HG02571 (cell line): ENCODE measurements at regions not wholly inside any gene's neighbourhood (a gene's known extent, or its start where the extent isn't known, plus 50 kb on each side); places are given as distances from the start of the nearest gene placed in this dataset.

ENCODE experiments used
- ATAC-seq: cut with Tn5 transposase; IDR thresholded peaks from one replicate; pipeline ENCODE4 v1.9.1; 2021; ENCODE audit warnings: mild to moderate bottlenecking, moderate library complexity; ENCODE audit not compliant: unreplicated experiment

DNA sequence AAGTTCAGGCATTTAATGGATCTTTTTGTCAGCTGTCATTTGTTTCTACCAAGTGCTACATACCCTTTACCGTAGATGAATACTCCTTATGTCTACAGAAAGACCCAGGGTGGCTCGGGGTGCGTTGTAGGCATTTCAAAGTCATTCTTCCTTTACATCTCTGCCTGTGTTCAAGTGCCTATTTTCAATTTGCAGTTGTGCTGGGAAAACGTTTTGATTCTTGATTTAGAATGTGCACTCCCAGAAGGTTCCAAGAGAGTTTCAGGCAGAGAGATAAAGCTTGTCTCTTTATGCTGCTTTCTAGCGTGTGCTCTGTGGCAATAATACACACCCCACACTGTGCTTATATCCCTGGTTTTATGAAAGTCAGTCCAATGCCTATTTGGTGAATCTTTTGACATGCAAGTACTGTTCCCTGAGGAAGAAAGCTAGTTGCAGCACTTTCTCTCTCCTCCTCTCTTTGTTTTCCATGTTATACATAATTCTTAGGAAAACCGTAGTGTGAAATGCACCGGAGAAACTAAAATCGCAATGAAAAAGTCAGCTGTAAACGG lies 828.1 kb upstream of the ZNF608 start:
- ATAC-seq, result no peak

DNA sequence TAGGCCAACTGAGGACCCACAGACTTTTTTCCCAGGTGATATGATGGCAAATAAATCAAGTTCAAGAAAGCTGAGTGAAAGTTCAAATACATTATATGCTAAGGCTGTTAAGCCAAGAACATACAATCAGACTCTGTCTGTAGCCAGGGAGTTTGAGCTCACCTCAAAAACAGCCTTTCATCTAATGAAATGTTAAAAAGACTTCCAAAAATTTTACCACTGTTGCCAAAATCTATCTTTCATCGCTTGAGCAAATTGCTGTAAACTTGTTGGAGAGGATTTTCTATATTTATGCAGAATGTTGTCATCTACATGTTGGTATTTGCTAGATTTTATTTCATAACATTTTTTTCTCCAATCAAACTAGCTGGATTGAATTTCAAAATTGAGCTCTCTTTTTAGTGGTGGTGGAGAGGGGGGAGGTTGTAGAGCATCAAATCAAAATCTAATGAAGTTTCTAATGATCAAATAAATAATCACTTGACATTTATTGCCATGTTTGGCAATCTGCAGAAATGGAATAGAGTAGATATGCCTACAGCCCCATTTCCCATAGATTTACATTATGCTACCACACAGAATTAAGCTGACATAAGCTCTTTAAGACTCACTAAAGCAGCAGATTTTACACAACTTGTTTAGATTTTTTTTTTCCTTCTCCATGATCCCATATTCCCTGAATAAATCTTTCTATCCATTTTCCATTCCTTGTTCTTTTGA lies 828.9 kb upstream of the ZNF608 start:
- no peak for ATAC-seq

DNA sequence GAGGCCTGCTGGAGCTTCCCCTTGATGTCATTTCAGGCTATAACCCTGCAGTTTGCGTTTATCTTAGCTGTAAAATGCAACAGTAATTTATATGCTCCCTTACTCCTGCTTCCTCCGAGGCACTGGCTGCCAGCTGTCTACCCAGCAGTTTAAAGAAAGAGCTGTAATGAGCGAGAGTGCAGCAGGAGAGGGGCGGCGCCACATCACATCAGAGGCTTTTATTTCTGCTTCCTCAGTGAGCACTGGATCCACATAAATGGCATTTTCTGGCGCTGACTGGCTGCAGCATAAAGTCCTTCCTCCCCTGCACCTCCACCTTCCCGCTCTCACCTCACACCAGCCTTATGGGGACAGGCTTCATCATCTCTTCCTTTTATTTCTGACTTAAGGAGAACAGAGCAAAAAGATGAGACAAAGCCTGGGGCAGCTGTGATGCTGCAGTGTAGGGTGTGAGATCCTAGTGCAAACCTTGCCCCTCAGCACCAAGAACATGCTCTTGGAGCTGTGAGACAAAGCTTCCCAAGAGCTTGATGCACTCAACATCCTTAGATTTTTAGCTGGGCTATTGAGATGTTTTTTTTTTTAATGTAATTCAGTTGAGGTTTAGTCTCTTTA lies 829.6 kb upstream of the ZNF608 start:
- no peak for ATAC-seq

DNA sequence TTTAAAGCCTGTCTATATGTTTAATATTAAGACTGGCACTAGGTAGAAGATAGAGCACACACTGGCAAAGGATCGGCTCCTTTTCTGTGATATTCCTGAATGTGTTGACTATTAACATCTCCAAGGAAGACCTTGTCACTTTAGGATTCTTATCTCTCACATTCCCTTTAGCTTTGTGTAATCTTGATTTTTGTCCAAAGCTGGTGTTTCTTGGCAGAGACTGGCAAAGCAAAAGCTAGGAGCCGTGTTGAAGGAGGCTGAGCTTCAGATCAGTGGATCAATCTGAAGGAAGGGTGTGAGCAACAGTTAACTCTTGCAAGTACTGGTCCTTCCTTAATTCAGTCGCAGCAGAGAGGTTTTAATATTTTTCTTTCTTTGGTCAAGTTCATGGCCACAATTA lies 830.4 kb upstream of the ZNF608 start:
- ATAC-seq, result no peak

DNA sequence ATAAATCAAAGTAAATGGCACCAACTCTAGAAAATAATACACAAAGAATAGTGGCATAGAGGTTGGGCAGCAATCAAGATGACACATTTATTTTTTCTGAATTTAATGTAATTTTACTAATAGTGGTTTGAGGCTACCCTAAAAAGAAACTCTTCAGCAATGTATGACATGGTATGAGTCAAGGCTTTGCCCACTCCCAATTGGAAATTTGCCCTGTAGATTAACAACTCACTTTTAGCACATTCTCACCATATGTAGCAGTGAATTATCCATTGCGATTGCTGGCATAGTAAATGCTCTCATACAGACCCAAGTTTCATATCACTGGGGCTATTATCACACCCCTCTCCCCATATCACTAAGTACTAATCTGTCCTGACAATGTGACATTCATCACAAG lies 832.1 kb upstream of the ZNF608 start:
- ATAC-seq, result no peak

DNA sequence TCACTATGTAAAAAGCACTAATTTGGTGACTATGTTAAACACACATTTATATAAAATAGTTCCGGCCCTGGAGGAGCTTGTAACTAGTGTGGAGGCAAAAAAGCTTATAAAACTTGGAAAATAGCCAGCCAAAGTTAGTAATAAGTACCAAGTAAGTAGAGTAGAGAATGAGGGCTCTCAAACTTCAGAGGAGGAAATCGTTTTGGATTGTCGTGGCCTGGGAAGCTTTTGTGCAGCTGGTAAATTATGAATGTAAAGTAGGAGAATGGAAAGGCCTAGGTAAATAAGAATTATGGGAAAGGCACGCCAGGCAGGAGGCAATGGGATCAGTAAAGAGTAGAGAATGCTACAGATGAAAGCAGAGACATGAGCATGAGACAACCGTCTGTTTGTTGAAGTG lies 832.7 kb upstream of the ZNF608 start:
- no peak for ATAC-seq

DNA sequence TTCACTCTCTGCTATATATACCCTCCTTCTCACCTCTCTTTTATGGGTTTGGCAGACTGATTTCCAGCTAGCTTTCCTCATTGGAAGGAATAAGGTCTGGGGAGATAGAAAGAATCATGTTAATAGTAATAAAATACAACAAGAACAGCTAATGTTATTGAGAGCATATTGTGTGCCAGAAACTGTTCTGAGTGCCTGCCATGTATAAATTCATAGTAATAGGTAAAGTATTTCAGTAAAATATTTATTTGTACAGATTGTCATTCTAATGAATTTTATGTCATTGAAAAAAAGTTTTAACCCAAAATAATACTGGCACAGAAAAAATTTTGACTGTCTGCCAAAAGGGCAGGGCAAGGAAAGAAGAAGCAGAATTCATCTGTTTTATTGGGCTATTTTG lies 834.9 kb upstream of the ZNF608 start:
- ATAC-seq, result no peak

DNA sequence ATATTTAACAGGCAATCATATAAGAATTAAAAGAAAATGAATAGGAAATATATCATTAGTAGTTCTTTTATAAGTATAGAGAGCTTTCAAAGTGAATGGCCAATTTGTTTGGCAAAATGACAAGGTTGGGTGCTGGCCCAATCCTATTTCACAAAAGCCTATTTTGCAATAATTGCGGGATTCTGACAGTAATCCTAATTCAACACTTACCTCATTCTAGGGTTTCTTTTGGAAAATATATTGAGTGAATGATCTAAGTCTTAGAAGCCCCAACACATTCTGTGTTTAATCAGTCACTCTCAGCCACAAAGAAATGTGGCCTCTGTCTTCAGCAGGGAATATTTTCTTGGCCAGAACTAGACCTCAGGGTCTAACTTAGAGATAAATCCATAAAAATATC lies 835.9 kb upstream of the ZNF608 start:
- no peak for ATAC-seq

DNA sequence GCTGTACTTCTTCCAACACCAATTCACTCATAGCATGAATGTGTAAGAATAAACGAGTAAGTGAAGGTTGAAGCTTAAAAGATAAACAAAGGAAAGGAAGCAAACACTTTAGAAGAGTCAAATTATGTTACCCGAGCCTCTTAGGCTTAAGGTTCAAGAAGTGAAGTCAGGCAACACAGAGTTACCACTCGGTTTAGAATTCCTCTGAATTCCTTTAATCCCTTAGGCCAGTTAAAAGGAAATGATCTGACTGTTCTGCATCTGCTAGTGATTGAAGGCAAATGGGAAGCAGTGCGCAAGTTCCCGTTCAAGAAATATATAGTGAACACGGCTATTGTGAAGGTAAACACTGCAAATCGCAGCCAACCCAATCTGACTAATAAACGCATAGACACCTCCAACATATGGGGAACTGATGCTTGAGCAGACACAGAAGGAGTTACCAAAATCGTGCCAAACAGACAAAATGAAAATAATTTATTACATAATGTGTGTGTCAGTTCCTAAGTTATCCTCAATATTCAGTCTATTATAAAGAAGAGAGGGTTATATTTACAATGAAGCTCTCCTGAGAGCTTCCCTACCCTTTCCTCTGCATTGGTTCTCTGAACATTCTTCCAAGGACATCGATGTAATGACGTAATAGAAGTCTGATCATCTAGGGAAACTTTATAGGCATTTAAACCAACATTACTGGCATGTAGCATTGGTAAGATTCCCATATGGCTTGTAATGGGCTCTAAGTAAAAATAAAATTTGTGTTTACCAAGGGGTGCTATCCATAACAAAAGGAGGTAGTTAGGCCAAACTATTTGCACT lies 837.1 kb upstream of the ZNF608 start:
- no peak for ATAC-seq

DNA sequence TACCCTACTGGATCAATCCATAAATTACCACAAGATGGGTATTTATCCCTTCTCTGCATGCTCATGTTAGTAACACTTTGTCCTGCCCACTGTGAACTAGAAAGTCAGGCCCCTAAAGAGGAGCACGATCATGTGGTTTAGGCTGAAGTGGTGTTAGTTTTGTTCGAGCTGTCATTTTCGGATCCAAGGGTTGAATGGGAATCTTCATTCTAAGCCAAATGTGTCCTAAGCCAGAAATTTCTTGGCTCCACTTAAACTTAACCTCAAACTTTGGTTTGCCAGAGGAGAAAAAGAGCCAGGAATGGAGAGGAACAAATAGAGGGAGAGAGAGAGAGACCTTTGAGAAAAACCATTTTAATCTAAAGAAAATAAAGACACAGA lies 837.7 kb upstream of the ZNF608 start:
- no peak for ATAC-seq

DNA sequence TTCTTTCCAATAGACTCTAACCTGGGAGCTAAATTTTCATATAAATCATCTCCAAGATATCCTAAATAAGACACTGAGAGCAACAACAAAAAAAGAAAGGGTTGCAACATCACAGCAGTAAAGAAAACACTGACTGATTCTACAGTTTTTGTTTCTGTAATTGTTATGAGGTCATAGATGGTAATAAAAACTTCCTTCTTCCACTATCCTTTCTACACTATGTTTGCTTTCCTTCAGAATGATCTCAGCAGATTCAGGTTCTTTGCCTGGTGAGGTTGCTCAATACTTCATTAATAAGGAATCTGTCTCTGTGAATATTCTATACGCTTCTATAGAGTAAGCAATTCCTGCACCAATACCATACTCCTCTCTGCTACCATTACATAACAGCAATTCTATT lies 835.6 kb upstream of the GRAMD2B start:
- no peak for ATAC-seq

DNA sequence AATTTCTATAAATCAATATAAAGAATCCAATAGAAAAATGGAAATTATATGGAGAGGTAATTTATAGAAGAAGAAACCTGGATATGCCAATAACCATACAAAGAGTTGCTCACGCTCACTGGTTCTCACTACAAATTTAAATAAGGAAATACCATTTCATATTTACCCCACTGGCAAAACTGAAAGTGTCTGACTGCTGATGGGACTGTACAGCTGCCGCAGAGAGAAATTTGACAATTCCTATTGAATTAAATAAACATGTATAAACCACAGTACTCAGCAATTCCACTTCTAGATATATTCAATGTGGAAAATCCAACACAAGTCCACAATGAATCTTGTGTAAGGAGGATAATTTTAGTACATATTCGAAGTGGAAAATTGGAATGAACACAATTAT lies 830.4 kb upstream of the GRAMD2B start:
- no peak for ATAC-seq

DNA sequence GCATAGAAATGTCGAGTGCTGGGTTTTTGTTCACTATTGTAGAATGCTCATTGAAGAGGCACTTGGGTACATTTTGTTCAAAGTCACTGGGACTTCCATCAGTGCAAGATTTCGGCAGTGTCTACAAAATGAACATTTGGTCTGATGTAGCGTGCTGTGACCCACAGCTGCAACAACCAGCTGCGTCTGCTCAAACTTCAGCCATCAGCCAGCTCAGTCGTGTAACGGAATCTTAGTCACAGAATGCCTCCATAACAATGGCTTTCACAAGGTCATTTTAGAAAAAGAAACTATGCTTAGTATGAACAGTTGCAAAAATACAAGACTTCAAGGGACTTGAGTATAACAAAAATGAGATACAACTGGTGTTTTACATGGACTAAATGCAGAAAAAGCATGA lies 828.1 kb upstream of the GRAMD2B start:
- no peak for ATAC-seq

DNA sequence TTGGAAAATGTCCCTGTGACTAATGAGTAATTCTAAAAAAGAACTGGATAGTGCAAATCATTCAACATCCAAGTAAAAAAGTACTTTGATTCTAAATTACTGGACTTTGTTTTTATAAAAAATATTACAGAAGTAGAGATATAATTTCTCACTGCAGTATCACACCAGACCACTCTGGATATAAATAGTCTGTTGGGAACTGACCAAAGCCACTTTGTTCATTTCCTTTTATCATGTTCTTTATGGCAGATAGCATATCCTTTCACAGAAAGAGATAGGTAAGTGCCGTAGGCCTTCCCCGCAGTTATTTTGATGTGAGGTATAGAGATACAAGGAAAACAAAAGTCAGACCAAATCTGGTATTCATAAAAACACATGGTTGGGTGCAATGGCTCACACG lies 827.4 kb upstream of the GRAMD2B start:
- no peak for ATAC-seq

DNA sequence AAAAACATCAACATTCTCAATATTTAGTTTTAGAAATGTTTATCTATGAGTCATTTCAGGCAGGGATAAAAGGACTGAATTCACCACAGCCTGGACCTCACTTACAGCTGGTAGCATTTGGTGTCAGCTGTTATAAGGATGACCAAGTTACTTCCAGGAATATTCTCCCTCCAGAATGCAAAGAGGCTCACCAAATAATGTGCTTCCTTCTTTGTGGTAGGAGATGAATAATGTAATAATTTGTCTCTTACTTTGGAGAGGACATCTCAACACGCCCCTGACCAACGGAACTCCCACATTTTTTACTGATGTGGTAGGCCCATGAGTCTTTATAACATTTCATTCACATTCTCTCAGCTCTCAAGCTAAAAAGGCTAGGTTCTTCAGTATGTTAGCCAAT lies 825.9 kb upstream of the GRAMD2B start:
- ATAC-seq, result no peak

DNA sequence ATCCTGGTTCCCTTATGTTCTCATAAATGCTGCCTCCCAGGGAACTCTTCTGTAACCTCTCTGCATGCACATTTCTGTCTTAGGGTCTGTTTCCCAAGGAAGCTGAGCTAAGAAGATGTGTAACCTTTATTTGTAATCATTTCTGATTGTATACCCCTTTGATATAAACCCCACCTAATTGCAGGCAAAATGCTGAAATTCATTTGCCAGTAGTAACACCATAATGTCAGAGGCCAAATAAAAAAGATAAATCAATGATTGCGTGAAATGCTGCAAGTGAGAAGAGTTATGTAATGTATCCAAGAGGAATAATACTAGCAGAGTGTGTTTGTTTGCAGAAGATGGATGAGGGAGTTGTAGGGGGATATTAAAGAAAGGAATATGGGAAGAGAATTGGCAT lies 822.6 kb upstream of the GRAMD2B start:
- no peak for ATAC-seq

DNA sequence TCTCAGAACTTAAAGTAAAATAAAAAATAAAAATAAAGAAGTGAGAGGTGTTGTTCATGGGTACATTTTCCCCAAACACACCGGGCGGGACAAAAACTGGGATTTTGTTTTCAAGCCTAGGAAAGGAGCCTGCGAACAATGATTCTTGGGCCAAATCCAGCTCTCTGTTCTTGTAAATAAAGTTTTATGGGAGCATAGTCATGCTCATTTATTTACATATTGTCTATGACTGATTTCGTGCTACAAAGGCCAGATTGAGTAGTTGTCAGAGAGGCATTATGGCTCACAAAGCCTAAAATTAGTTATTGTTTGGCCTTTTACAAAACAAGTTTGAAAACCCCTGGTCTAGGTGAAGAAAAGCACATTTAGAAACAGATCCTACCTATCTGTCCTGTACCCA lies 821.0 kb upstream of the GRAMD2B start:
- ATAC-seq, result no peak

DNA sequence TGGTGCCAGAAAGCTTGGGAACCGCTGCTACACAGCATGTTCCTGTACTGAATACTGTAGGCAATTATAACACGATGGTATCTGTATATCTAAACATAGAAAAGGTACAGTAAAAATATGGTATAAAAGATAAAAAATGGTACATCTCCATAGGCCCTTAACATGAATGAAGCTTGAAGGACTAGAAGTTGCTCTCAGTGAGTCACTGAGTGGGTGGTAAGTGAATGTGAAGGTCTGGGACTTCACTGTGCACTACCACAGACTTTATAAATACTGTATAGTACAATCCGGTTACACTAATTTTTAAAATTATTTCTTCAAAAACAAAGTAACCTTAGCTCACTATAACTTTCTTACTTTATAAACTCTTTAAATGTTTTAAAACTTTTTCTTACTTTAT lies 819.9 kb upstream of the GRAMD2B start:
- ATAC-seq, result no peak

DNA sequence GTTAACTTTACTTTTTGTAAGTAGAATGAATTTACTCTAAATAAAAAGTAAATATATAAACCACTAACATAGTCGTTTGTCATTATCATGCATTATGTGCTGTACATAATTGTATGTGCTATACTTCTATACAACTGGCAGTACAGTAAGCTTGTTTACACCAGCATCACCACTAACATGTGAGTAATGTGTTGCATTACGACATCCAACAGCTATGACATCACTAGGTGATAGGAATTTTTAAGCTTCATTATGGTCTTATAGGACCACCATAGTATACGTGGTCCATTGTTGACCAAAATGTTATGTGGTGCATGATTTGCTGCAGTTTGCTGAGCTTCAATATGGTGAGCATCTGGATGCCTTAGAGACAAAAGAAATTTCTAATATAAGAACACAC lies 819.1 kb upstream of the GRAMD2B start:
- no peak for ATAC-seq

DNA sequence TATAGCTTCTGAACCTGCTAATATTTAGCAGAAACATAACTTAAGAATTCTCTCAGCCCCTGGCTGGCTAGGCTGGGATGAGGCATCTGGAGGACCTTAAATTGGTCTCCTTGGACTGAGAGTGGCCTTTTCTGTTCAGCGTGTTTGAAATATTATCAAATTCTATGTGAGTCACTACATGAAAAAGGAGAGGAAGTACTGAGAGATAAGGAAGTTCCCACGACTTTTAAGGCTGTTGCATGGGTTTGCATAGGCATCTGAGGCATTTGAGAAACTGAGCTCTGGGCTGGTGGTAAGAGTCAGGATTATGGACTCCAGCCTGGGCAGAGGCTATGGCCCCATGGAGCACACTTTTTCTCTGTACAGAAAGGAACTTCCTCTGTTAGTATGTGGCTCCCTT lies 816.2 kb upstream of the GRAMD2B start:
- ATAC-seq, result no peak

DNA sequence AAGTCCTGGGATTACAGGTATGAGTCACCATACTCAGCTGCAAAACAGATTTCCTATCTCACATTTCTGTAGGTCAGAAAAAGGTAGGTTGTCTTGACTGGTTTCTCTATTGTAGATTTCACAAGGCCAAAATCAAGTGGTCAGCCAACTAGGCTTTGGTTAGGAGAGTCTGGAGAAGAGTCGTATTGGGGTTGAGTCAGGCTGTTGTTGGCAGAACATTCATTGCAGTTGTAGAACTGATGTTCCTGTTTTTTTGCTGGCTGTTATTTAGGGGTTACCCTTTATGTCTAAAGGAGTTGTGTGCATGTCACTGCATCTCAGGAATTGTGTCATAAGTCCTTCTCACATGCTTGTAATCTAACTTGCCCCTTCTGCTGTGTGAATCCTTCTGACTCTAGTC lies 814.2 kb upstream of the GRAMD2B start:
- no peak for ATAC-seq

DNA sequence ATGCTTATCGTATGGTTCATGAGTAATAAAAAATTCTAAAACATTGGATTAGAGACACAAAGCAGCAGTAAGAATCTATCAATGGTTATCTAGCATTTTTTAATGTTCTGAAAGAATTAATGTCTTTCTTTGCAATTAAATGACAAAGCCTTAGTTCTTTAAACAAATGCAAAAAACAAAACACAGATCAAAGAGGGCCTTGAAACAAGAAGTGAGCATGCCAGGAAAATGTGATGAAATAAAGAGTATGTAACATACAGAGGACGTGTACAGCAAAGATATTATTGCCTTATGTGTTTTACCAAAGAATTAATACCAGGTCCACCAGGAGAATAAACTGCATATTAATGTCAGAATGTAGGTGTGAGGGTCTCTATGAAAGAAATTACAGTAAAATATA lies 812.3 kb upstream of the GRAMD2B start:
- ATAC-seq, result no peak
